NCI-H345 treated with DMSO at 0.1 percent for 48 hours (cell line): ENCODE measurements at regions not wholly inside any gene's neighbourhood (a gene's known extent, or its start where the extent isn't known, plus 50 kb on each side); places are given as distances from the start of the nearest gene placed in this dataset.

Source experiments
- DNase-seq: peaks from one replicate; lab custom pipeline; 2025; ENCODE audit not compliant: unreplicated experiment; lab: John Stamatoyannopoulos, UW

GRCh38 chr6:209432-210103 is 82.7 kb upstream of the DUSP22 start:
- DNase-seq, result no peak

DNA sequence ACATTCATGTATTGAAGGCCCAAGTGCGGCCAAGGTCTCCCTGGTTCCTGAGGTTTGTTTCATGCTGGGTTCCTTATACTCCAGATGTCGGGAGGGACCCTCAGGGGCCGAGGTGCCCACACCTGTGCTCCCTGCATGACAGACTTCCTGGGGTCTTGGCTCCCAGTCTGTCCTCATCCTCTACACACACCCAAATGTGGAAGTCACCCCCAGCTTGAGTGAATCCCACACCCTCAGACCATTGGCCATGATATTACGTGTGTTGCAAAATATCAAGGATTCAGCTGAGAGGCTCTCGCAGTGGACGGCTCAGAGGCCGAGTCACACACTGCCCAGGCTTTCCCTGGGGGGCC is 82.2 kb upstream of the DUSP22 start:
- DNase-seq, result no peak

- no peak for DNase-seq
Measured at GRCh38 chr6:210778-211374, 81.4 kb upstream of the DUSP22 start.

GRCh38 chr6:211871-212497 is 80.3 kb upstream of the DUSP22 start:
- DNase-seq, result no peak

DNA sequence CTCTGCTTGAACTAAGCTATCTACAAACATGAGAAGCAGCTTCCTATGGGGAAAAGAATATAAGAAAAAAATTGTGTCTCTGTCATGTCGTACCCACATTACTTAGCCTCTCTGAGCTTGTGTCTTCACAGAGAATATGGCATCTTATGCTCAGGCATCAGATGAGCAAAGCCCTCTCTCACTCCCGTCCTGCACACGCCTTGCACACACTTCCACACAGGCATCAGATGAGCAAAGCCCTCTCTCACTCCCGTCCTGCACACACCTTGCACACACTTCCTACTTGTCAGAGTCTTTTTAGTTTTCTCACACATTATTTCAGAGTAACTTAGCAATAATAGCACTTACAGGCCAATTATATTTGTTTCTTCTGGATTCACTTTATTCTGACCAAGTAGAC is 79.0 kb upstream of the DUSP22 start:
- DNase-seq, result no peak

DNA sequence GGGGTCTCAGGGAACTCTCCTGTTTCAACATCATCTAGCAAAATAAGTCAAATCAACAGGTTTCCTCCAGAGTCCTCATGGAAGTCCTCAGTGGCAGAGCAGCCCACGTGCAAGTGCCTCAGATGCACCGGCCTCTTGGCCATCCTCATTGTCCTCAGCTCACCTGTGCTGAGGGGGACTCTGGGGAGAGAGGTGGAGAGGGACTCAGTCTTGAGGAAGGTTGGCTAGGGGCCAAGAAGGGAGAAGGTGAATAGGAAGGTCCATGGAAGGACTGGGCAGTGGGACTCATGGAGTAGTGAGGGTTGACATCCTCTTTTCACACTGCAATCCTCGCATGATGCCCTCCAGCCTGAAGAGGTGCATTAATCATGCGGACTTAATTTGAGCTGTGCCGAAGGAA is 77.9 kb upstream of the DUSP22 start:
- no peak for DNase-seq

DNA sequence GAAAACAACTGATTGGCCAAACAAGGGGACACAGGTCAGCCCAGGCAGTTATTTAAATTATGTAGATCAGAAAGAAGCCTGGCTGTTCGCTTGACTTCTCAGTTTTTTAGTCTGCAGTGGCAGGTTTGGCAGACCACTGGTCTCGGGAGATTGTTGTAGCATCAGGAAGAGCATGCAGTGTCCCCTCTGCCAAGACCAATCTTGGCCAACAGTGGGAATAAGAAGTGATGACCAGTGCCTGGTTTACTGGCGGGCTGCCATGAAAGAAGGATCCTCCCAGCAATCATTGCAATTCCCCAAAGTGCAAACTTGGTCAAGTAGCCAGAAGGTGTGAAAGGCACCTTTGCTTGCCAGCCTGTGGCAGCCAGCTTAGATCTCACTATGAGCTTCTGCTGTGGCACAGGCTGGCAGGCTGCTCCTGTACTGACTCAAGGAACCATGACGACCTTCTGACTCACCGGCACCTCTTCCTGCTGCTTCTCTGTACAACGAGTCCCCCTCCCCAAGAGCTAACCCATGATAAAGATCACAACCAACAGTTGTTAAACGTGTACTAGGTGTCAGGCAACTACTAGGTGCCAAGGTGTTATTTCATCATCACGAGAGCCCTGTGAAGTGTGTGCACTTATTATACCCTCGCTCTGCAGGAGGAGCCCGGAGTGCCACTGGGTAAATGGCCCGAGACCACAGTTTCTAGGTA is 76.8 kb upstream of the DUSP22 start:
- DNase-seq, result no peak

DNA sequence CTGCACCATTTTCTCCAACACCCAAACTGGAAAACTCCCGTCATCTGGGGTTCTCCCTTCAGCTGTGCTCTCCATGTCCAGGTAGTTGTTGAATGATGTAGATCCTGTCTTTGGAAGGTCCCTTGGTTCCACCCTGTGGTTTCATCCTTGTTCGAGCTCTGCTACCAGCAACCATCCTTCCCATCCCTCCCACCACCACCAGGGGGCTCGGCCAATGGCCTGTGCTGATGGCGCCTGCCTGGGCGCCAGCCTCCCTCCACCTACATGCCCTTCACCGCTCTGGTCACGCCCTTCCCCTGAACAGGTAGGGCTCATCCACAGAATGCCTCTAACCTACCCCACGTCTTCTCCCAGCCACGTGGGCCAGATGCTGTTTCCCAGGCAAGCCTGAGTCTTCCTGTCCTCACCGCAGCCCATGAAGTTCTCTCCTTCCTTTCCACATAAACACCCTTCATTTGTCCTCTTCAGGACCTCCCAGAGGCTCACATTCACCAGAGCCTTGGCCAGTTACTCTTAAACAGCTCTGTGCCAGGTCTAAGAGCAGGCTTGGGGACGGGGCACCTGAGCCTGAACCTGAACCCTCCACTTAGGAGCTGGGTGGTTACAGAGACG is 75.1 kb upstream of the DUSP22 start:
- DNase-seq, result no peak

DNA sequence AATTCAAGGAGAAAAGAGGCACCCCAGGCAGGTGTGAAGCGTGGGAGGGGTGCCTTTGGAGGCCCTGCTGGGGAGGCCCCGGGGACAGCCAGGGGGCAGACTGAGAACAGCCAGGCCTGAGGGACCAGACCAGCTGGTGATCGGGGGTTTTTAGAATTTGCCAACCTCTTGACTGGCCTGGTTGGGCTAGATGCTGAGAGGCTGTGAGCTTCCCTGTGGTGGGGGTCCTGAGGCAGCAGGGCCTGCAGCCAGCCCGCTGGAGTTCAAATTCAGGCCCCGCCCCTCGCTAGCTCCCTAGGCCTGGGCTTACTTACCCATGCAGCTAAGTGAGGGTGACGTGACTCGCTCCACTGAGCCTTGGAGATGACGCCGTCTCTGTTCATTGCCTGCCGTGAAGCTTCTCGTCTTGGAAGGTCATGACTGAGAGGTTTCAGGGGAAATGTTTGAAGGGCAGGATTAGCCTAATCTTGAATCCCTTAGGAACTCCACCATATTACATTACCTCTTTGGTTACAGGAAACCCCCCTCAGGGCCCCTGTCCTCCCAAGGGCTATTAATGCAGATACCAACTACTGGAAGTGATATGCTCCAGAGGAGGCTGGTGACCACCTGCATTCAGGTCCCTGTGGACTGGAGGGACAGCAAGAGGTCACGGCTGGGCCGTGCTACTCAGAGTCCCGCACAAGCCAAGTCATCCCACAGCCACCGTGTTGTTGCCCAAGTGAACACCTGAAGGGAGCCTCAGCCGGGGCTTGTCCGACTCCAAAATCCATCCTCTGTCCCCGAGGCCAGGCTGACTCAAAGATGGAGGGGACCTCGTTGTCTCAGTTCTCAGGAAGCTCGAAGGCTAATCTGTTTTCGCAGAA is 73.9 kb upstream of the DUSP22 start:
- no peak for DNase-seq

GRCh38 chr6:219019-219570 is 73.2 kb upstream of the DUSP22 start:
- DNase-seq, result no peak

- no peak for DNase-seq
Measured at GRCh38 chr6:219641-220198, 72.6 kb upstream of the DUSP22 start.

- DNase-seq, result no peak
Measured at GRCh38 chr6:220312-220711, 72.0 kb upstream of the DUSP22 start.

GRCh38 chr6:220721-221475 is 71.4 kb upstream of the DUSP22 start:
- DNase-seq, result no peak

GRCh38 chr6:221531-222349 is 70.5 kb upstream of the DUSP22 start:
- DNase-seq, result no peak

- no peak for DNase-seq
Measured at GRCh38 chr6:222468-222867, 69.8 kb upstream of the DUSP22 start.

- DNase-seq, result no peak
Measured at GRCh38 chr6:223136-223535, 69.2 kb upstream of the DUSP22 start.

GRCh38 chr6:223763-224162 is 68.5 kb upstream of the DUSP22 start:
- DNase-seq, result no peak

- no peak for DNase-seq
Measured at GRCh38 chr6:224350-224749, 67.9 kb upstream of the DUSP22 start.
